ENCODE measurements at regions not wholly inside any gene's neighbourhood (a gene's known extent, or its start where the extent isn't known, plus 50 kb on each side); places are given as distances from the start of the nearest gene placed in this dataset.

DNA sequence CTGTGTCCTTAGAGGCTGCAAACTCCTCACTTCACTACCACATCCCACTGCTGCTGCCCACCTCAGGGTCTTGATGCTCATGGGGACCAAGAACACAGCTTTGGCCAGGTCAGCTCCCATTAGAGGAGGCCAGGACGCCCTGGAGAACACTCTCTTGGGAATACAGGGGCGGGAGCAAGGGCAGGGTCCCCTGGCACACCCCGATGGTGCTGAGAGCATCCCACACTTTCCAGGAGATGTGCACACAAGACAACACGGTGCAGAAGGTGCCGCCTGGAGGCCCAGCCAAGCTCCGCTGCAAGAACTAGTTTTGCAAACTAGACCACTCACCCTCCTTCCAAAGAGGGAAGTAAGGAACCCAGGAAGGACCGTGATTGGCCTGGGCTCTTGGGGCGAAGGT lies 304.4 kb upstream of the SALL3 start:
- no peak for DNase-seq (ENCODE audit: insufficient read length, low spot score)
- no peak for FAIRE-seq

DNA sequence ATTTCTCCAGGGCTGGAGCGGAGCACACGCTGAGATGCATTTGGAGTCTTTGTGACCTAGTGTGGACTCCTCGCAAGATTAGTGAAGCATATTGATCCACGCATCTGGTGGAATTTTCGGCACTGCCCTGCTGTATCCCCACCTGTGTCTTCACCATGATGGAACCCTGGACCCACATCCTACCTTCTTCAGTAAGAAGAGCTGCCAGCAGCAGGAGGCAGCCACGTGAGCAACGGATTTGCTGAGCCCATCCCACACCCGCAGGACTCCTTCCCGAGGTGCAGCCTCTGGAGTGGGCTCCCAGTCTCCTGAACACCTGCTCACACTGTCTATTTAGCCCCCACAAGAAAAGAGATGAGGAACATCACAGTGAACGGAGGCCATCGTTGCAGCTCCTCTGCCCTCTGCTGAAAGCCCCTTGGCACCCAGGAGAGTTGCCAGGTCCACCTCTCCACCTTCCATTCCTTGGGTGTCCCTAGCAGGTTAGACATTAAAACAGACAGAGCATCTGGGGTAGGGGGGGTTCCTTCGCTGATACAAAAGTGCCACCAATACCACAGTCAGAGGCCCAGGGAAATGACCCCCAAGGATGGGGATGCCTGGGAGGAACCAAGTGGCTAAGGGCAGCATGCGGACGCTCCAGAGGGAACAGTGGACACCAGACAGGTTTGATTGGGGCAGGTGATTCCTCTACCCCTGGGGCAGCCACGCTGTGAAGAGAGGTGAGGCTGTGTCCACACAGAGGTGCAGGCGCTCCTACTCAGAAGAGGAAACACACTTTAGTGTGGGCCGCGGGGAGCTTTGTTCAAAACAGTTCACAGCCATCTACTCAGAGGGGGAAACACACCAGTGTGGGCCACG lies 302.8 kb upstream of the SALL3 start:
- DNase-seq (ENCODE audit: insufficient read length, low spot score) (no peak), FAIRE-seq (no peak)

DNA sequence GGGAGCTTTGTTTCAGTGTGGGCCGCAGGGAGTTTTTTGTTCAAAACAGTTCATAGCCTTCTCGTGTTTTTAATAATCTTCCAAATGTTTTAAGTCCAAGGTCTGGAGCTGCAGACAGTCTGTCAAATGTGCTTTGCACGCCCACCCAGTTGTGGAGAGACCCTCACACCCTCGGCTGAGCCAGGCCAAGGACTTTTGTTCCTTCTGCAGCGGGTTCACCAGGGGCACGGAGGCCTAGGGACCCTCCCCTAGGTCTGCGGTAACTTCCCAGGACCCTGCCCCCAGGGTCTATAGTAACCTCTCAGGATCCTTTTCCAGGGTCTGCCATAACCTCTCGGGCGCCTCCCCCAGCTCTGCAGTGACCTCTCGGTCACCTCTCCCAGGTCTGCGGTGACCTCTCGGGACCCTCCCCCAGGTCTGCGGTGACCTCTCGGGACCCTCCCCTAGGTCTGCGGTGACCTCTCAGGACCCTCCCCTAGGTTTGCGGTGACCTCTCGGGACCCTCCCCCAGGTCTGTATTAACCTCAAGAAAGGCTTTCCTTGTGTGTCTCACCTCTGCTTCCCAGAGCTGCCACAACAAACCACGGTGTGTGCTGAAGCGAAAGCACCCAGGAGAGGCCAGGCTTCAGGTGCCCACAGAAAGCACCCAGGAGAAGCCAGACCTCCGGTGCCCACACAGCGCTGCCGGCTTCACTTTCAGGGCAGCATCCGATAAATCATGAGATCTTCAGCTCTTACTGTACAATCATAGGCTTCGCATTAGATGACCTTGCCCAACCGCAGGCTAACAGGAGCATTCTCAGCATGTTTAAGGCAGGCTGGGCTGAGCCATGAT lies 301.9 kb upstream of the SALL3 start:
- FAIRE-seq, result no peak

DNA sequence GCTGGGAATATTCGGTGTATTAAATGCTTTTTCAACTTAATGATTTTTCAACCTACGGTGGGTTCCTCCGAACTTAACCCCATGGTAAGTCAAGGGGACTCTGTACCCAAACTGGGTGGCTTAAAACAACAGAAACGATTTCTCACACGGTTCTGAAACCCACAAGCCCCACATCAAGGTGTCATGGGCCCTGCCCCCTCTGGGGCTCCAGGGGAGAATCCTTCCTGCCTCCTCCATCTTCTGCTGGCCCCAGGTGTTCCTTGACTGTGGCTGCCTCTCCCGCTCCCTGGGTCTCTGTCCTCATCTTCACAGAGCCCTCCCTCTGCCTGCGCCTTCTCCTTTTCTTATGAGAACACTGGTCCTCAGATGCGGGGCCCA lies 301.3 kb upstream of the SALL3 start:
- DNase-seq (ENCODE audit: insufficient read length, low spot score) (no peak), FAIRE-seq (no peak)

More for the DNA sequence above, 301.9 kb upstream of the SALL3 start:
- DNase-seq (ENCODE audit: insufficient read length, low spot score), result no peak

DNA sequence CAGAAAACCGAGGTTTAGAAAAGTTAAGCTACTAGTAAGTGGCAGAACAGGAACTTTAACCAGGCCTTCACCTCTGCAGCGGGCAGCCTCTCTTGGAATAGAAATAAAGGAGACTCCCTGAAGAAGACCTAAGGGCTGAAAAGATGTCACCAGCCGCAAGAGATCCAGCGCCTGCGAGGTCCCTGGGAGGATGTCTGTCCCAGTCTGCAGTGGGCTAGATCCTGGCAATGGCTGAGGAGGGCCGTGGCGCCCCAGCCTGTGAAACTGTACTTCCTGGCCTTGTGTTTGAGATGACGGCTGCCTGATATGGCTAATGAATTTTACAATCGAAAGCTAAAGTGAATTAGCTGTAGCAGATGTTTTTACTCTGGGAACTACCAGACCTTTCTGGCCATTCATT lies 300.6 kb upstream of the SALL3 start:
- no peak for FAIRE-seq

DNA sequence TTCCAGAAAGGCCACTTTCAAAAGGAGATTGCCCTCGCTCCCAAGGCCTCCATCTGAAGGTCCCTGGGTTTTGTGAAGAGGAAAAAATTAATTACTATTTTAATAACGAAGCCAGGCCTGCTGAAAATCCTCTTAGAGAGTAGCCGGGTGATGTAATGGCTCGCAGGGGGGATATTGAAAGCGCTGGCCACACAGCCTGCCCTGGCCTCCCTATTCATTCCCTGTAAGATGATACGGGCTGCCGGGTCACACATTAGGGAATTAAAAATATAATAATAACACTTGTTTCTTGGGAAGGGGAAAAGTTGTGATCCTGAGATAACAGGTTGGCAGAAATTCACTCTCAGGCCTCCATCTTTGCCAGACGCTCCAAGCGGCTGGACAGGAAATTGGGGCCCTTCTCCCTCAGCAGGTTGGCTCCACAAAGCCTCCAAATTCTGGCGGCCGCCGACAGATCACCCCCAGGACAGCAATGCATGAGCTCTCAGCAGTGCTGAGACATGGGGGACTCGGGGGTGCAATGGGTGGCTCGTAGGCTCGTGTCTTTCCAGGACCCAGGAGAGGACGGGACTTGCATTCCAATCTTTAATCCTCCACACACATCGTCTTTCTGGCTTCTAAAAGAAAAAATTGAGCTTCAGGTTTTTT lies 299.9 kb upstream of the SALL3 start:
- no peak for DNase-seq (ENCODE audit: insufficient read length, low spot score)
- no peak for FAIRE-seq

More for the DNA sequence above, 300.6 kb upstream of the SALL3 start:
- no peak for DNase-seq (ENCODE audit: insufficient read length, low spot score)

DNA sequence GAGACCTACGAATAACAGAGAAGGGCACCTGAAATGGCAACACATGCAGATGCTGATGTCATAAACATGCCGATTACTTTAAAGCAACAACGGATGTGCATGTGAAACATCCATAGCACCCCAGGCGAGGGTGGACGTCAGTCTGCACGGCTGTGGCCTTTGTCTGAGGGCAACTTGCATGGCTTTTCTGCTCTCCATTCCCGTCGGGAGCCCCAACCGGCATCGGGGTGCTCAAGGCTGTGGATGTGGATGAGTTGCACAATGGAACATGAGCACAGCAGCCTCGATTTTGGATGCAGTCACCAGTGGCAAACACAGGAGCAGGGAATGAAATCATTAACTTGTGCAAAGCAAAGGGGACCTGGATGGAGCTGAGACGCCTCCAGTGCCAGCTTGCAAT lies 298.2 kb upstream of the SALL3 start:
- DNase-seq (ENCODE audit: insufficient read length, low spot score) (no peak), FAIRE-seq (no peak)

DNA sequence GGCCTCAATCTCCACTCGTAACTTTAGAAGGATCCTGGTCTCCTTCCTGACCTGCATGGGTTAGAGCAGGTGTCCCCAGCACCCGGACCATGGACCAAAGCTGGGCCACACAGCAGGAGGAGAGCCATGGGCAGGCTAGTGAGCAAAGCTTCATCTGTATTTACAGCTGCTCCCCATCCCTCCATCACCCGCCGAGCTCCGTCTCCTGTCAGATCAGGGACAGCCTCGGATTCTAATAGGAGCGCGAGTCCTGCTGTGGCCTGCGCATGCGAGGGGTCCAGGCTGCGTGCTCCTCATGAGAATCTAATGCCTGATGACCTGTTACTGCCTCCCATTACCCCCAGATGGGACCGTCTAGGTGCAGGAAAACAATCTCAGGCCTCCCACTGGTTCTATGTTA lies 297.7 kb upstream of the SALL3 start:
- FAIRE-seq (no peak), DNase-seq (ENCODE audit: insufficient read length, low spot score) (no peak)

DNA sequence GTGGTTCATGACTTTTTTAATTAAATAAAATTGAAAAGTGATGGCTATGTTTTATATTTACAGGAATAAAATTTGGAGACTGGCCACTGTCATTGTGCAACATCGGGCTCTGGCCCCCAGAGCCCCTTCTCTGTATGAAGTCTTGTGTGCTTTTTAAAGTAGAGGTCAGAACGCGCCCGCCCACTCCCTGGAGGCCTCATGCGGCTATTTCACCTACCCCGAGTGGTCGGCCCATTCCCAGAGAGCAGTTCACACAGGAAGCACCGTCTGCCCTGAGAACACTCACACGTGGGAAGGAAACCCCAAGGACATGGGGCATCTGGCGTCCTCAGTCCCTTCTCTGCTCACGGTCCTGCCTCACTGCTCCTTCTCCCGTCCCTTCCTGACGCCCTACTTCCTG lies 296.9 kb upstream of the SALL3 start:
- no peak for FAIRE-seq
- no peak for DNase-seq (ENCODE audit: insufficient read length, low spot score)

DNA sequence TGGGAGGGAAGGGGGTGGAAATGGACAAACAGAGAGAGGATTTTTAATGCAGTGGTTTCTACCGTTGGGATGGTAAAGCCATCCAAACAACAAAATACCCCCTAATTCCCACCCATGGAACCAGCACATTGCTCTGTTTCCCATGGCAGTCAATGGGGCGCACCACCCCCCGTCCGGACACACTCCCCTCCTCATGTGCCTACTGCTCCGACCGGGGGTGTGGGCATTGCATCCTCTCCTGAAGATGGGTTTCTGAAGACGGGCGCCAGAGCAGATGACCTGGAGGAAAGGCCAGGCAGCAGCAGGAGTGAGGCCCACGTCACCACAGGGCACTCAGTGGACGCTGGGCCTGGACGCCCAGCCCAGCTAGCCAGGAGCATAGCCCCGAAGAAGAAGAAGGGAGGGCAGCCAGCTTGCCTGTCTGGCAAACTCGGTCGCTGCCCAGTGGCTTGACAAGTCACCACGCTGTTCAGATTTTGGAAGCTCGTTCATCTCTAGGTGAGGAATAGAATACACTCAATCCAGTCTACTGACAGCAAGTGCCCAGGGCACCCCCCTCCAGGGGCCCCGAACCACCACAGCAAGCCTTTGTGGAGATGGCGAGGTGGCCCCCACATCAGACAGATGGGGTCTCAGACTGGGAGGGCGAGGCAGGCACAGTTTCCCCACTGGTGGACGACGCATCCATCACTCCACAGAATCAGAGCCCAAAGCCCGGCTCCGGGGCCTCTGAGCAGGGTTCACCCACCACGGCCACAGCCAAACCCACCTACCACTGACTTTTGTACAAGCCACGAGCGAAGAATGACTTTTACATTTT lies 296.2 kb upstream of the SALL3 start:
- no peak for FAIRE-seq

DNA sequence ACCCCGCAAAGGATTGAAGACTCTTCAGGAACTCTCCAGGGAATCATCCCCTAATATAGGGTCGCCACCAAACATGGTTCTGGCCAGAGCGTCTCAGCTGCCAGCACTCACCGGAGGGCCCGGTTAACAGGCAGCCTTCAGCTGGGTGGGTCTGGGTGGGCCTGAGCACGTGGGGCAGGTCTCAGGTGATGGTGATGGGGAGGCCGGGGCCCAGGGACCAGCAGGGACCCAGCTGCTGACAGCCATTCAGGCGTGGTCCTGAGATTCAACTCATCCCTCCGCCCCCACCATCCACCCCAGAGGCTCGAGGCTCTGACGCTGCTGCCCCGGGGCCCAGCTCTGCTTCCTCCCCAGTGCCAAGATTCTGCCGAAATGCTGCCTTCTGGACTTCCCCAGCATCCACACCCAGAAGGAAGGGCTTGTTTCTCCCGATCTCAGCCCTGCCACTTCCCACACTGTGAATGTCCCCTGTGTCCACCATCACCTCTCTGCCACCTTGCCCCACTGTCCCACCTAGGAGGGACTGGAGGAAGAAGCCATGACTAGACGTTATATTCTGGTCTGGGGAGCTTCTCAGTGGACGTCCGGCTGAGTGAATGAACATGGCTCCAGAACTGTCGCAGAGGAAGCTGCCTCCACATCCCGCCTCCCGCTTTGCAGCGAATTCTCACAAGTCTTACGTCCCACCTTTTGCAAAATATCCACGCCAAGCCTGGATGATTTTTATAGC lies 294.2 kb upstream of the SALL3 start:
- FAIRE-seq (no peak), DNase-seq (ENCODE audit: insufficient read length, low spot score) (no peak)

More for the DNA sequence above, 296.2 kb upstream of the SALL3 start:
- DNase-seq (ENCODE audit: insufficient read length, low spot score), result no peak

DNA sequence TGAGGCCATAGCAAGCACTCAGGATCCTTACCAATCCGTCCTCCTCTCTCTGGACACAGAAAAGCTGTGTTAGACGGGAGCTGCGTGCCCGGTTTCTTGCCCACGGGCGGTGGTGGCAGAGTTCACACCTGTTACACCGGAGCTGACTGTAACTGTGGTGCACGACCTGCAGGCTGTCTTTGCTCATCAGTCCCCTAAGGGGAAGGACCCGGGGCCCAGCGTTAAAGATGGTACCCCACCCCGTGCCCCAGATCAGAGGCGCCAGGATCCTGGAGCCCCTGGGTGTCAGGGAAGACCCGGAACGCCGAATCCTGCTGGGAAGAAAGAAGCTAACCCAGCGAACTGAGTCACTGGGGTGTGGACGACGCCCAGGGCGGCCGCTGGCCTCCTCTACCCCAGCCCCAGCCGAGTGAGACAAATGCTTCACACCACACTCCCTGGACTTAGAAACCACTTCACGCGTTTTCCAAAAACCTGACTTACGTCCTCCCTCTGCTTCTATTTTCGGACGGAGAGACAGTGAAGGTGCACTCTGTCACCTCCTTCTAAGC lies 293.6 kb upstream of the SALL3 start:
- FAIRE-seq, result no peak
- no peak for DNase-seq (ENCODE audit: insufficient read length, low spot score)

DNA sequence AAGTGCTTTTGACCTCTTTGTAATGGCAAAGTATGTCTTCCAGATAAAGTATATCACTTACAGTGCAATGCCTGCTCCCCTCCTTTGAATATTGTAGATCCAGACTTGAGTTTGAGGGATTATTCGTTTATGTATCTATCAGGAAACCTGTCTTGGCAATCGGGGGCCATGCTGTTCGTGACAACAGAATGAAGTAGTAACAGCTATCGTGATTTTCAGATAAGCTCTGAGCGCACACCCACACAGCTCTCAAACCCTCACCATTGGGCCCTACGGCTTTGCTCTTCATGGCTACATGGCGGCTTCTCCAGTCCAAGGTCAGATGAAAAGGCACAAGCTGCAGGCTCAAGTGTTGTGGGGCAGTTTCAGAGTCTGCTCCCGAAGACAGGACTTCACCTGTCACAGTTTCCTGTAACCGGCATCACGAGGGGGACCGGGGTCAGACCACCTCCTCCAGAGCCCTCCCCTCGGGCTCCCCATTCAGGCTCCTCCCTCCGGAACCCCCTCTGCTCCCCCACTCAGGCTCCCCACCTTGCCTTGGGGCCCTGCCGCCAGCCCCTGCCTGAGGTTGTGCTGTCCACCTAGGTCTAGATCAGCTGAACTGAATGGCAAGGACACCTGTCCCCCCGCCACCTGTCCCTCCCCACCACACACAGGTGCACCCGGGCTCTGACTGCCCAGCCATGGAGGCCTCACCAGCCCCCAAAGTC lies 292.5 kb upstream of the SALL3 start:
- no peak for FAIRE-seq
- DNase-seq (ENCODE audit: insufficient read length, low spot score), result no peak

DNA sequence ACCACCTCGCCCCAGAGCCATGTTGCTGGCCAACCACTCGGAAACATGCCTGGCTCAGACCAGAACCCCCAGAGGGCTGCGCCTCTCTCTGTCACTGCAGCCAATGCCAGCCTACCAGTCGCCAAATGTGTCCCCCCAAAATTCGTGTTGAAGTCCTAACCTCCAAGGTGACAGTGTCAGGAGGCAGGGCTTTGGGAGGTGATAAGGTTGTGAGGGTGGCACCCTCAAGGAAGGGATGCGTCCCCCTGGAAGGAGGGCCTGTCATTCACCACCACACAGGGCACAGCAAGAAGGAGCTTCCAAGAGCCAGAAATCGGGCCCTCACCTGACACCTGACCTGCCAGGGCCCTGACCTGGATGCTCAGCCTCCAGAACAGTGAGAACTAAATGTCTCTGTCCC lies 291.9 kb upstream of the SALL3 start:
- DNase-seq (ENCODE audit: insufficient read length, low spot score) (no peak), FAIRE-seq (no peak)

DNA sequence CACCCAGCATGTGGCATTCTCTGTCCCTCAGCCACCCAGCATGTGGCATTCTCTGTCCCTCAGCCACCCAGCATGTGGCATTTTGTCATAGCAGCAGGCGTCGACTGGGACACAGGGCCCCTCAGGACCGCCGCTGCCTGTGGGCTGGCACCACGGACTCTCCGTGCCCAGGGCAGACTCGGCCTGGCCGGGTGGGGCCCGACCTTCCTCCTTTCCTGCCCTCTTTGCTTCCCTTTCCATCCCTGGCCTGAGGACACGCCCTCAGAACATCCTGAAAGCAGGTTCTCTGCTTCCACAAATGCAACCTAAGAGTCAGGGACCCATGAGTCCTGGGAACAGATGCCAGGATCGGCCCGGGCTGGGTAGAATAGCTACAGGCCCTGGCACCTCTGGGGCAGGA lies 291.4 kb upstream of the SALL3 start:
- FAIRE-seq, result no peak

DNA sequence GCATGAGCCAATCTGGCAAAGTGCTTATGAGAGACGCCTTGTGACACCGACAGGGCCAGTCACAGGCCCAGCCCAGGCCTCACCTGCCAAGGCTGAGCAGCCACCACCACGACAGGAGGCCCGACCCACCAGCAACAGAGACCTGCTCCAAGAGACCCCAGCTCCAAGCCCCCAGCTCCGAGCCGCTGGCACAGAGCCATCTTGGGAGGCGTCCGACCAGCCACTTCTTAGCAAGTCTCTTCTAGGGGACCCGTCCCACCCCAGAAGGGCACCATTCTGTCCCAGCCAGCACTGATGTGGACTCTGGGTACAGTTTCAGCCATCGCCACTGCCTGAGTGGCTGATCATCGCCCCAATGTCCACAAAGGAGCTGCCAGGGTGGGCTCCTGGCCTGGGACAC lies 290.7 kb upstream of the SALL3 start:
- no peak for DNase-seq (ENCODE audit: insufficient read length, low spot score)
- FAIRE-seq, result no peak

More for the DNA sequence above, 291.4 kb upstream of the SALL3 start:
- DNase-seq (ENCODE audit: insufficient read length, low spot score), result no peak

DNA sequence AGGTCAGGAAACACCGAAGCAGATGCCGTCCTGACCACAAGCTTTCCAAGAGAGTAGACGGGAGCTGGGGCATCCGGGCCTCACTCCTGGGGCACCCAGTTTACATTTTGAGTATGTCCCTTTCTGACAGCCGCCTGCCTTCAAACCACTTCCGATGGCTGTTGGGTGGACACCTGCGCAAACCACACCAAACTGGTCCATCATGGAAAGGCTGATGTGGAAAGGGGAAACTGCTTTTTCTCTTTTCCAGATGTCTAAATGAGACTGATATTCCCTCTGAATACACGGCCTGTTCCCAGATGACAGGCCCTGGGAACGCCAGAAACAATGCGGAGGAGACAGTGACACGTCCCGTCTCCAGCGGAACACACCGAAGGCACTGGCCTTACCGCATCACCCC lies 290.0 kb upstream of the SALL3 start:
- FAIRE-seq (no peak), DNase-seq (ENCODE audit: insufficient read length, low spot score) (no peak)

DNA sequence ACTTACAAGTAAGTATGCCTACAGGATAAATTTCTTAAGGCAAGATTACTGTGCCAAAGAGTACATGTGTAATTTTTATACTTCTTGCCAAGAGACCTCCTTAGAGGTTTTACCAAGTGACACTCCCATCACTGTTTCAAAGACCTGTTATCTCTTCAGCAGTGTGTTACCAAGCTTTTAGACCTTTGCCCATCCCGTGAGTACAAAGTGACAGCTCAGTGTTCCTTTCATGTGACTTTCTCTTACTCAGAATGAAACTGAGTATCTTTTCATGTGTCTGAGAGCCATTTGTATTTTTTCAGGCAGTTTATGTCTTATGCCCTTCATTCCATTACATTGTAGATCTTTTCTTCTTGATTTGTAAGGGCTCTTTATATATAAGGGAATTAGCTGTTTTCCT lies 287.5 kb upstream of the SALL3 start:
- no peak for FAIRE-seq
- DNase-seq (ENCODE audit: insufficient read length, low spot score), result no peak

DNA sequence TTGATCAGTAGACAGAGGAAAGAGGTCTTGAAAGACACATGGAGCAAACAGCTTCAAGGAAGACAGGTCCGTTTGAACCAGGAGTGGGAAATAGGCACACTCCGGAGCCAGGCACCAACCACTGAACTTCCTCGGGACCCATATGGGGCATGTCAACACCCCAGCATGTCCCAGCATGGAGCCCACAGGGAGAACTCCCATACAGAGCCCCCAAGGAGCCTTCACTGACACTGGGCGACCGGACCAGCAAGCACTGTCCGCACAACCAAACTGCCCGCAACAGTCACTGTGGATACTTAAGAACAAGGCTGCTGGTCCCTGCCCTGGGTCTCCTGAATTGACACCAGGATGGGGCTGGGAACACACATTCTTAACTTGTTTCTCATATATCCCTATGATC lies 286.2 kb upstream of the SALL3 start:
- DNase-seq (ENCODE audit: insufficient read length, low spot score), result no peak
- no peak for FAIRE-seq

Measured in HTR-8/SVneo (cell line).